NCI-H460 (cell line): ENCODE measurements at regions not wholly inside any gene's neighbourhood (a gene's known extent, or its start where the extent isn't known, plus 50 kb on each side); places are given as distances from the start of the nearest gene placed in this dataset.
"Not testable (repeated sequence)": the region's sequence is repeated elsewhere in the genome, so short reads cannot be mapped to it uniquely, and the experiment has no call there.

Source experiments
- DNase-seq: peaks from one replicate; pipeline ENCODE4 v3.0.0-alpha.2; 2016; ENCODE audit warnings: low read depth; ENCODE audit errors: extremely low read depth

- no peak for DNase-seq
These were observed 201.2 kb downstream of the BCHE start for GRCh38 chr3:165635791-165636683.

GRCh38 chr3:165624761-165625160, 212.5 kb downstream of the BCHE start:
- DNase-seq, result no peak

GRCh38 chr3:165622356-165622755, 214.9 kb downstream of the BCHE start:
- DNase-seq, result no peak

- no peak for DNase-seq
These were observed 218.2 kb downstream of the BCHE start for GRCh38 chr3:165619069-165619468.

- DNase-seq, result no peak
These were observed 220.1 kb downstream of the BCHE start for GRCh38 chr3:165617134-165617533.

GRCh38 chr3:165614337-165614736, 222.9 kb downstream of the BCHE start:
- no peak for DNase-seq

- no peak for DNase-seq
These were observed 224.2 kb downstream of the BCHE start for GRCh38 chr3:165613014-165613413.

- DNase-seq, result no peak
These were observed 230.0 kb downstream of the BCHE start for GRCh38 chr3:165607221-165607620.

GRCh38 chr3:165603196-165603595, 234.0 kb downstream of the BCHE start:
- DNase-seq, result no peak

- DNase-seq, result not testable (repeated sequence)
These were observed 264.7 kb downstream of the BCHE start for GRCh38 chr3:165572566-165572965.

- no peak for DNase-seq
These were observed 268.2 kb downstream of the BCHE start for GRCh38 chr3:165568907-165569462.

- no peak for DNase-seq
These were observed 281.4 kb downstream of the BCHE start for GRCh38 chr3:165555785-165556184.

- DNase-seq, result no peak
These were observed 283.9 kb downstream of the BCHE start for GRCh38 chr3:165553371-165553770.

GRCh38 chr3:165549665-165550064, 287.6 kb downstream of the BCHE start:
- DNase-seq, result no peak

- DNase-seq, result no peak
These were observed 288.2 kb downstream of the BCHE start for GRCh38 chr3:165549037-165549436.

GRCh38 chr3:165545059-165545458, 292.2 kb downstream of the BCHE start:
- no peak for DNase-seq

GRCh38 chr3:165544432-165544831, 292.8 kb downstream of the BCHE start:
- DNase-seq, result no peak

- DNase-seq, result no peak
These were observed 299.1 kb downstream of the BCHE start for GRCh38 chr3:165538166-165538565.

GRCh38 chr3:165532851-165533250, 304.4 kb downstream of the BCHE start:
- no peak for DNase-seq

GRCh38 chr3:165529451-165529850, 307.8 kb downstream of the BCHE start:
- no peak for DNase-seq

- no peak for DNase-seq
These were observed 310.9 kb downstream of the BCHE start for GRCh38 chr3:165526367-165526766.

GRCh38 chr3:165523801-165524200, 313.4 kb downstream of the BCHE start:
- DNase-seq, result no peak
